AG04449 (cell line): ENCODE measurements at regions not wholly inside any gene's neighbourhood (a gene's known extent, or its start where the extent isn't known, plus 50 kb on each side); places are given as distances from the start of the nearest gene placed in this dataset.

Experiments
- CTCF ChIA-PET: fragments of 350-600 bp; formaldehyde crosslinking; extraction: SDS; loops from one replicate; lab custom pipeline; 2021; ENCODE audit warnings: antibody characterized with exemption; lab: Yijun Ruan, JAX
- POLR2A ChIA-PET: fragments of 400-600, 350-600 bp; formaldehyde crosslinking; extraction: SDS; loops from one replicate; lab custom pipeline; 2020; ENCODE audit warnings: antibody characterized with exemption, inconsistent platforms; lab: Yijun Ruan, JAX
- DNase-seq: peaks from one replicate; pipeline ENCODE4 v3.0.0-alpha.2; 2010; ENCODE audit warnings: low read depth, low spot score
- H3K4me3 ChIP-seq: 2 replicates; pipeline ENCODE4 v1.5.1; 2011; ENCODE audit warnings: low read depth, mild to moderate bottlenecking, control low read depth, low read length
- TF ChIP-seq, protein P1 (sequence below): IDR thresholded peaks from one replicate; pipeline ENCODE4 v1.5.1; 2011; ENCODE audit warnings: mild to moderate bottlenecking, moderate library complexity, low read length, control low read depth, inconsistent platforms; ENCODE audit not compliant: insufficient read depth; ENCODE audit errors: missing control alignments

DNA sequence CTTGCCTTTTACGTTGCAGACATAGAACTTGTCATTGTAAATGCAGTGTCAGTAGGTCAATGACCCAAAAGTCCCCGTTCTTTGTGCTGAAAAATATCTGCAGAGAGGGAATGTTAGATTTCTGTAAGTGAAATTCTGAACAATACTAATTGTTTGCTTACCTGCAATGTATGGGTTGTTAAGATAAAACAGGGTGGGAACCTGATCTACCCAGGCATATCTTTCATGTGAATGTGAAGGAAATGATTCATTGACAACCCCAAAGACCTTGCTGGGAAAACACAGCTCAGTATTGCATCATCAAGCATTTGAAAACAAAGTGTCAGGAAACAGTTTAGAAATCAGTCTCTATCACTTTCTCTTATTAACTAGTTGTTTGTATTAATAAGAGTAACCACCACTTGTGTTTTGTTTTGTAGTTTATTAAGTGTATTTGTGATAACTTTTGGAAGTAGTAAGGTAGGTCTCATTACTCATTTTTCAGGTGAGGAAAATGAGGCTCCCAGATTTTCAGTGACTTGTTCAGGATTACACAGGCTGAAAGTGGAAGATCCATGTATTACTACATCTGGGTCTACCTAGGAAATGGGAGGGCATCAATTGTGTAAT, 57.9 kb upstream of the SLC38A2 start:
- ChIA-PET POLR2A (interaction anchor here (0.7 kb wide), 1 partner anchor 227 kb away, joined by 5 read pairs; no protein-coding TSS in a partner anchor), CTCF (interaction anchor here (1.1 kb wide), 1 partner anchor 14 kb away, joined by 3 read pairs; no protein-coding TSS in a partner anchor)
- no peak overlapping the region for H3K4me3 ChIP-seq
- TF ChIP-seq, protein P1, sequence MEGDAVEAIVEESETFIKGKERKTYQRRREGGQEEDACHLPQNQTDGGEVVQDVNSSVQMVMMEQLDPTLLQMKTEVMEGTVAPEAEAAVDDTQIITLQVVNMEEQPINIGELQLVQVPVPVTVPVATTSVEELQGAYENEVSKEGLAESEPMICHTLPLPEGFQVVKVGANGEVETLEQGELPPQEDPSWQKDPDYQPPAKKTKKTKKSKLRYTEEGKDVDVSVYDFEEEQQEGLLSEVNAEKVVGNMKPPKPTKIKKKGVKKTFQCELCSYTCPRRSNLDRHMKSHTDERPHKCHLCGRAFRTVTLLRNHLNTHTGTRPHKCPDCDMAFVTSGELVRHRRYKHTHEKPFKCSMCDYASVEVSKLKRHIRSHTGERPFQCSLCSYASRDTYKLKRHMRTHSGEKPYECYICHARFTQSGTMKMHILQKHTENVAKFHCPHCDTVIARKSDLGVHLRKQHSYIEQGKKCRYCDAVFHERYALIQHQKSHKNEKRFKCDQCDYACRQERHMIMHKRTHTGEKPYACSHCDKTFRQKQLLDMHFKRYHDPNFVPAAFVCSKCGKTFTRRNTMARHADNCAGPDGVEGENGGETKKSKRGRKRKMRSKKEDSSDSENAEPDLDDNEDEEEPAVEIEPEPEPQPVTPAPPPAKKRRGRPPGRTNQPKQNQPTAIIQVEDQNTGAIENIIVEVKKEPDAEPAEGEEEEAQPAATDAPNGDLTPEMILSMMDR, result no peak
- peak; percentile 55 for DNase-seq
